PFSK-1 (cell line): ENCODE measurements at regions not wholly inside any gene's neighbourhood (a gene's known extent, or its start where the extent isn't known, plus 50 kb on each side); places are given as distances from the start of the nearest gene placed in this dataset.

Experiments
- FOXP2 ChIP-seq: optimal IDR thresholded peaks from 2 replicates; pipeline ENCODE3; 2011; ENCODE audit warnings: borderline replicate concordance, control low read depth, inconsistent platforms; ENCODE audit not compliant: insufficient read depth; ENCODE audit errors: extremely low read length, extremely low read depth
- POLR2AphosphoS5 ChIP-seq: IDR thresholded peaks from 2 replicates; pipeline ENCODE4 v1.6.1; 2012; ENCODE audit warnings: low read depth, mild to moderate bottlenecking, control low read depth, low read length, moderate library complexity
- SIN3A ChIP-seq: IDR thresholded peaks from 2 replicates; pipeline ENCODE4 v1.6.1; 2012; ENCODE audit warnings: mild to moderate bottlenecking, low read length, moderate library complexity, borderline replicate concordance; ENCODE audit not compliant: insufficient read depth
- TAF1 ChIP-seq: IDR thresholded peaks from 2 replicates; pipeline ENCODE4 v1.6.1; 2012; ENCODE audit warnings: low read length, control low read depth, borderline replicate concordance; ENCODE audit not compliant: insufficient read depth
- TF ChIP-seq, protein P1 (sequence below), 2 experiments: IDR thresholded peaks; 2 replicates each; pipeline versions ENCODE4 v1.6.1 to v1.8.0; 2011 to 2012; ENCODE audit warnings: low read depth in 2 of 2, low read length in 2 of 2, control low read depth in 1 of 2, inconsistent platforms in 1 of 2, mild to moderate bottlenecking in 1 of 2, moderate library complexity in 1 of 2; ENCODE audit not compliant: insufficient read depth in 1 of 2

DNA sequence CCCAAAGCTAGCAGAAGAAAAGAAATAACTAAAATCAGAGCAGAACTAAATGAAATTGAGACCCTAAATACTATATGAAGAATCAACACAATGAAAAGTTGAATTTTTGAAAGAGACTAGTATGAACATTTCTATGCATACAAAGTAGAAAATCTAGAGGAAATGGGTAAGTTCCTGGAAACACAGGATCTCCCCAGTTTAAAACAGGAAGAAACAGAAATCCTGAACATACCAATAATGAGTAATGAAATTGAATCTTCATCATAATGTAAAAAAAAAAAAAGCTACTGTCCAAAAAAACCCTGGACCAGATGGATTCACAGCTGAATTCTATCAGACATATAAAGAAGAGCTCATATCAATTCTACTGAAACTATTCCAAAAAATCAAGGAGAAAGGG lies 233.5 kb downstream of the PLPP3 start:
- TF ChIP-seq POLR2AphosphoS5 (no peak), TAF1 (no peak), SIN3A (no peak), FOXP2 (no peak)
- TF ChIP-seq, protein P1, sequence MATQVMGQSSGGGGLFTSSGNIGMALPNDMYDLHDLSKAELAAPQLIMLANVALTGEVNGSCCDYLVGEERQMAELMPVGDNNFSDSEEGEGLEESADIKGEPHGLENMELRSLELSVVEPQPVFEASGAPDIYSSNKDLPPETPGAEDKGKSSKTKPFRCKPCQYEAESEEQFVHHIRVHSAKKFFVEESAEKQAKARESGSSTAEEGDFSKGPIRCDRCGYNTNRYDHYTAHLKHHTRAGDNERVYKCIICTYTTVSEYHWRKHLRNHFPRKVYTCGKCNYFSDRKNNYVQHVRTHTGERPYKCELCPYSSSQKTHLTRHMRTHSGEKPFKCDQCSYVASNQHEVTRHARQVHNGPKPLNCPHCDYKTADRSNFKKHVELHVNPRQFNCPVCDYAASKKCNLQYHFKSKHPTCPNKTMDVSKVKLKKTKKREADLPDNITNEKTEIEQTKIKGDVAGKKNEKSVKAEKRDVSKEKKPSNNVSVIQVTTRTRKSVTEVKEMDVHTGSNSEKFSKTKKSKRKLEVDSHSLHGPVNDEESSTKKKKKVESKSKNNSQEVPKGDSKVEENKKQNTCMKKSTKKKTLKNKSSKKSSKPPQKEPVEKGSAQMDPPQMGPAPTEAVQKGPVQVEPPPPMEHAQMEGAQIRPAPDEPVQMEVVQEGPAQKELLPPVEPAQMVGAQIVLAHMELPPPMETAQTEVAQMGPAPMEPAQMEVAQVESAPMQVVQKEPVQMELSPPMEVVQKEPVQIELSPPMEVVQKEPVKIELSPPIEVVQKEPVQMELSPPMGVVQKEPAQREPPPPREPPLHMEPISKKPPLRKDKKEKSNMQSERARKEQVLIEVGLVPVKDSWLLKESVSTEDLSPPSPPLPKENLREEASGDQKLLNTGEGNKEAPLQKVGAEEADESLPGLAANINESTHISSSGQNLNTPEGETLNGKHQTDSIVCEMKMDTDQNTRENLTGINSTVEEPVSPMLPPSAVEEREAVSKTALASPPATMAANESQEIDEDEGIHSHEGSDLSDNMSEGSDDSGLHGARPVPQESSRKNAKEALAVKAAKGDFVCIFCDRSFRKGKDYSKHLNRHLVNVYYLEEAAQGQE (IDR thresholded peaks at IDR 0.05; ENCODE audit: insufficient read depth in 1 of 2, low read depth in 2 of 2, low read length in 2 of 2), result no peak
